H9 (cell line): ENCODE measurements at regions not wholly inside any gene's neighbourhood (a gene's known extent, or its start where the extent isn't known, plus 50 kb on each side); places are given as distances from the start of the nearest gene placed in this dataset.

ENCODE experiments used
- DNase-seq: peaks from one replicate; pipeline ENCODE4 v3.0.0-alpha.2; 2017
- H2AFZ ChIP-seq: one replicate; pipeline ENCODE4 v1.6.1; 2013; ENCODE audit warnings: mild to moderate bottlenecking, low read length, control low read depth, moderate library complexity
- H2AK5ac ChIP-seq: 2 replicates; pipeline ENCODE4 v1.6.1; 2013; ENCODE audit warnings: low read length, control low read depth, mixed read lengths; ENCODE audit not compliant: insufficient read length
- H2BK120ac ChIP-seq: one replicate; pipeline ENCODE4 v1.6.1; 2013; ENCODE audit warnings: low read depth, mild to moderate bottlenecking, low read length, control low read depth, inconsistent platforms; ENCODE audit not compliant: poor library complexity, severe bottlenecking
- H2BK12ac ChIP-seq: 2 replicates; pipeline ENCODE4 v1.6.1; 2013; ENCODE audit warnings: low read length, control low read depth, mixed read lengths, low read depth; ENCODE audit not compliant: insufficient read length
- H2BK15ac ChIP-seq: 2 replicates; pipeline ENCODE4 v1.6.1; 2013; ENCODE audit warnings: low read depth, low read length, control low read depth
- H2BK20ac ChIP-seq: one replicate; pipeline ENCODE4 v1.6.1; 2013; ENCODE audit warnings: low read depth, mild to moderate bottlenecking, low read length, control low read depth, inconsistent platforms; ENCODE audit not compliant: poor library complexity, severe bottlenecking
- H2BK5ac ChIP-seq: 2 replicates; pipeline ENCODE4 v1.6.1; 2013; ENCODE audit warnings: low read length, control low read depth, mixed read lengths; ENCODE audit not compliant: insufficient read length
- H3K14ac ChIP-seq: 2 replicates; pipeline ENCODE4 v1.6.1; 2013; ENCODE audit warnings: low read length, control low read depth; ENCODE audit not compliant: insufficient read depth
- H3K18ac ChIP-seq: 2 replicates; pipeline ENCODE4 v1.6.1; 2013; ENCODE audit warnings: low read depth, mild to moderate bottlenecking, mixed read lengths, low read length, control low read depth; ENCODE audit not compliant: insufficient read length
- H3K23ac ChIP-seq: 2 replicates; pipeline ENCODE4 v1.6.1; 2013; ENCODE audit warnings: low read length, control low read depth, mixed read lengths, low read depth; ENCODE audit not compliant: insufficient read length
- H3K23me2 ChIP-seq: 2 replicates; pipeline ENCODE4 v1.6.1; 2013; ENCODE audit warnings: low read depth, mild to moderate bottlenecking, mixed read lengths, low read length, control low read depth; ENCODE audit not compliant: insufficient read length, poor library complexity, severe bottlenecking
- H3K27ac ChIP-seq: 2 replicates; pipeline ENCODE4 v1.5.1; 2013; ENCODE audit warnings: low read length, control low read depth, mixed read lengths, low read depth; ENCODE audit not compliant: insufficient read length
- H3K27me3 ChIP-seq: 2 replicates; pipeline ENCODE4 v1.6.1; 2013; ENCODE audit warnings: low read length, control low read depth, inconsistent platforms; ENCODE audit not compliant: insufficient read depth
- H3K4ac ChIP-seq: 2 replicates; pipeline ENCODE4 v1.6.1; 2013; ENCODE audit warnings: low read depth, mild to moderate bottlenecking, control low read depth, inconsistent platforms, low read length, moderate library complexity
- H3K4me1 ChIP-seq: 2 replicates; pipeline ENCODE4 v1.6.1; 2013; ENCODE audit warnings: low read length, control low read depth, inconsistent platforms; ENCODE audit not compliant: insufficient read depth
- H3K4me2 ChIP-seq: 2 replicates; pipeline ENCODE4 v1.6.1; 2013; ENCODE audit warnings: low read length, control low read depth, mixed read lengths; ENCODE audit not compliant: insufficient read length, insufficient read depth
- H3K56ac ChIP-seq: 2 replicates; pipeline ENCODE4 v1.6.1; 2013; ENCODE audit warnings: low read depth, mild to moderate bottlenecking, mixed read lengths, low read length, control low read depth; ENCODE audit not compliant: insufficient read length
- H3K79me1 ChIP-seq: 2 replicates; pipeline ENCODE4 v1.6.1; 2013; ENCODE audit warnings: low read depth, mild to moderate bottlenecking, moderate library complexity, low read length, control low read depth, inconsistent platforms; ENCODE audit not compliant: insufficient read depth, poor library complexity, severe bottlenecking
- H3K79me2 ChIP-seq: 2 replicates; pipeline ENCODE4 v1.6.1; 2013; ENCODE audit warnings: low read length, control low read depth, inconsistent platforms; ENCODE audit not compliant: insufficient read depth
- H3K9ac ChIP-seq: 2 replicates; pipeline ENCODE4 v1.6.1; 2013; ENCODE audit warnings: low read length, control low read depth, mixed read lengths; ENCODE audit not compliant: insufficient read length; ENCODE audit errors: extremely low read depth
- H3K9me3 ChIP-seq: one replicate; pipeline ENCODE4 v1.6.1; 2013; ENCODE audit warnings: low read depth, low read length, inconsistent platforms; ENCODE audit not compliant: control insufficient read depth
- H3T11ph ChIP-seq: one replicate; pipeline ENCODE4 v1.6.1; 2013; ENCODE audit warnings: mild to moderate bottlenecking, low read length, control low read depth, inconsistent platforms
- H4K20me1 ChIP-seq: one replicate; pipeline ENCODE4 v1.6.1; 2013; ENCODE audit not compliant: control insufficient read depth, insufficient read length, insufficient read depth
- H4K5ac ChIP-seq: 2 replicates; pipeline ENCODE4 v1.6.1; 2013; ENCODE audit warnings: low read depth, mild to moderate bottlenecking, mixed read lengths, low read length, control low read depth; ENCODE audit not compliant: insufficient read length
- H4K8ac ChIP-seq: replicated peaks from 2 replicates; pipeline ENCODE4 v1.6.1; 2013; ENCODE audit warnings: low read length, control low read depth, mixed read lengths, low read depth; ENCODE audit not compliant: insufficient read length
- H4K91ac ChIP-seq: 2 replicates; pipeline ENCODE4 v1.6.1; 2013; ENCODE audit warnings: low read depth, mild to moderate bottlenecking, moderate library complexity, mixed read lengths, low read length, control low read depth; ENCODE audit not compliant: insufficient read length
- H3K27ac Mint-ChIP-seq, 3 experiments: 2 replicates in 2 of 3; 3 replicates in 1 of 3; pipeline ENCODE4 v1.8.0; 2020 to 2021; ENCODE audit warnings: mixed read lengths in 3 of 3, mild to moderate bottlenecking in 1 of 3, moderate library complexity in 1 of 3
- H3K27me3 Mint-ChIP-seq: 2 replicates; pipeline ENCODE4 v1.8.0; 2021; ENCODE audit warnings: low read depth, mild to moderate bottlenecking, moderate library complexity, mixed read lengths
- H3K36me3 Mint-ChIP-seq, 3 experiments: 2 replicates in 2 of 3; 3 replicates in 1 of 3; pipeline ENCODE4 v1.8.0; 2020 to 2021; ENCODE audit warnings: low read depth in 3 of 3, mixed read lengths in 3 of 3; ENCODE audit not compliant: insufficient read depth in 1 of 3
- H3K4me1 Mint-ChIP-seq, 2 experiments: 2 replicates each; pipeline ENCODE4 v1.8.0; 2020; ENCODE audit warnings: mixed read lengths in 2 of 2
- H3K4me3 Mint-ChIP-seq, 2 experiments: 2 replicates in 1 of 2; 3 replicates in 1 of 2; pipeline ENCODE4 v1.8.0; 2020 to 2021; ENCODE audit warnings: mild to moderate bottlenecking in 2 of 2, mixed read lengths in 2 of 2, moderate library complexity in 1 of 2
- H3K9me3 Mint-ChIP-seq, 2 experiments: 2 replicates in 1 of 2; 3 replicates in 1 of 2; pipeline ENCODE4 v1.8.0; 2020; ENCODE audit warnings: mild to moderate bottlenecking in 2 of 2, mixed read lengths in 2 of 2, moderate library complexity in 1 of 2
- CTCF ChIP-seq: fragments of 200-600 bp; sonication (generic); conservative IDR thresholded peaks from 3 replicates; pipeline ENCODE4 v1.8.0; 2021; ENCODE audit warnings: antibody characterized with exemption, mild to moderate bottlenecking
- WGBS: extraction: QIAGEN DNeasy Blood & Tissue Kit; methylation state at CpG from one replicate; pipeline ENCODE4 v1.1.7; 2013; ENCODE audit warnings: missing lambda C conversion rate, low lambda C conversion rate, mixed read lengths; ENCODE audit not compliant: insufficient read length; ENCODE audit errors: extremely low coverage; 5-methylcytosine and 5-hydroxymethylcytosine counted together

GRCh38 chr7:132713893-132714292 lies 137.6 kb upstream of the PLXNA4 start:
- H3K18ac ChIP-seq = no peak overlapping the region
- H3K27me3 ChIP-seq = no peaks in the 10 kb centered on the region
- no peak overlapping the region for H3K23ac ChIP-seq
- H2AFZ ChIP-seq = no peak overlapping the region
- H3K79me2 ChIP-seq = no peaks in the 10 kb centered on the region
- Mint-ChIP-seq H3K9me3 (no peaks in the 10 kb centered on the region; a peak in 1 of 5 replicates), H3K27ac (no peak overlapping the region), H3K36me3 (peaks cover 0 to 5% (median 0%) of the 10 kb centered on the region in 3 experiments; a peak in 2 of 7 replicates), H3K27me3 (peaks cover 5% of the 10 kb centered on the region), H3K4me3 (no peak overlapping the region), H3K4me1 (no peaks in the 10 kb centered on the region)
- no peak overlapping the region for H3K4me2 ChIP-seq
- no peak overlapping the region for H2AK5ac ChIP-seq
- H3K9ac ChIP-seq = no peak overlapping the region
- no peaks in the 10 kb centered on the region for H3K9me3 ChIP-seq
- no peak overlapping the region for H3K56ac ChIP-seq
- H3K4me1 ChIP-seq = no peaks in the 10 kb centered on the region
- no peak overlapping the region for H2BK12ac ChIP-seq
- H2BK15ac ChIP-seq = no peak overlapping the region
- no peak for DNase-seq
- no peak overlapping the region for H4K91ac ChIP-seq
- no peak overlapping the region for H2BK20ac ChIP-seq
- H3K14ac ChIP-seq = no peak overlapping the region
- H3K79me1 ChIP-seq = no peaks in the 10 kb centered on the region
- H3K4ac ChIP-seq = no peak overlapping the region
- H2BK120ac ChIP-seq = no peak overlapping the region
- no peaks in the 10 kb centered on the region for H4K20me1 ChIP-seq
- no peak overlapping the region for H4K8ac ChIP-seq
- no peaks in the 10 kb centered on the region for H3K23me2 ChIP-seq
- H4K5ac ChIP-seq = no peak overlapping the region
- no peak overlapping the region for H3T11ph ChIP-seq
- no CpG with 5 or more reads among the region's 3 CpGs for WGBS
- H2BK5ac ChIP-seq = no peak overlapping the region
- no peak overlapping the region for H3K27ac ChIP-seq
- TF ChIP-seq CTCF = no peak
